Natural killer cell (primary cell): ENCODE measurements at regions not wholly inside any gene's neighbourhood (a gene's known extent, or its start where the extent isn't known, plus 50 kb on each side); places are given as distances from the start of the nearest gene placed in this dataset.

Experiments
- ATAC-seq, 3 donors: fragments of 150-1000 bp in 2 of 3; fragments of 200-7000 bp in 1 of 3; cut with Tn5 transposase; 1 replicate in 1 of 3; 2 replicates in 2 of 3; pipeline ENCODE4 v1.10.0; 2021; ENCODE audit warnings: mild to moderate bottlenecking in 2 of 3, moderate library complexity in 2 of 3
- DNase-seq, 2 donors: peaks; one replicate each; pipeline versions ENCODE4 v3.0.0 to v3.0.0-alpha.2; 2013 to 2021; ENCODE audit warnings: mixed read lengths in 1 of 2
- H3K27ac ChIP-seq: one replicate; pipeline ENCODE4 v1.5.1; 2013; ENCODE audit warnings: mild to moderate bottlenecking, low read length
- H3K27me3 ChIP-seq: one replicate; pipeline ENCODE4 v1.6.1; 2013; ENCODE audit warnings: low read length; ENCODE audit not compliant: control insufficient read depth, insufficient read depth
- H3K36me3 ChIP-seq: one replicate; pipeline ENCODE4 v1.6.1; 2013; ENCODE audit warnings: low read length; ENCODE audit not compliant: control insufficient read depth, insufficient read depth
- H3K4me1 ChIP-seq: one replicate; pipeline ENCODE4 v1.6.1; 2013; ENCODE audit warnings: low read length; ENCODE audit not compliant: control insufficient read depth, insufficient read depth
- H3K4me3 ChIP-seq: one replicate; pipeline ENCODE4 v1.5.1; 2013; ENCODE audit warnings: low read length
- H3K9me3 ChIP-seq: one replicate; pipeline ENCODE4 v1.6.1; 2013; ENCODE audit warnings: low read length; ENCODE audit not compliant: control insufficient read depth, insufficient read depth
- H3K27ac Mint-ChIP-seq, 2 donors: one replicate each; pipeline ENCODE4 v1.8.0; 2022; ENCODE audit warnings: mild to moderate bottlenecking in 2 of 2, mixed read lengths in 2 of 2, moderate library complexity in 1 of 2
- H3K27me3 Mint-ChIP-seq, 2 donors: one replicate each; pipeline ENCODE4 v1.8.0; 2022; ENCODE audit warnings: low read depth in 2 of 2, mixed read lengths in 2 of 2
- H3K36me3 Mint-ChIP-seq: one replicate; pipeline ENCODE4 v1.8.0; 2022; ENCODE audit warnings: mixed read lengths
- H3K4me1 Mint-ChIP-seq, 2 donors: one replicate each; pipeline ENCODE4 v1.8.0; 2022; ENCODE audit warnings: mixed read lengths in 2 of 2
- H3K4me3 Mint-ChIP-seq: one replicate; pipeline ENCODE4 v1.8.0; 2022; ENCODE audit warnings: mild to moderate bottlenecking, moderate library complexity, mixed read lengths
- H3K9me3 Mint-ChIP-seq, 2 donors: one replicate each; pipeline ENCODE4 v1.8.0; 2022; ENCODE audit warnings: mixed read lengths in 2 of 2
- CTCF ChIP-seq: fragments of 200-600 bp; IDR thresholded peaks from one replicate; pipeline ENCODE4 v1.8.0; 2022; ENCODE audit warnings: antibody characterized with exemption
- WGBS: methylation state at CpG from one replicate; pipeline ENCODE4 v1.1.7; 2013; ENCODE audit warnings: missing lambda C conversion rate; ENCODE audit not compliant: insufficient coverage; 5-methylcytosine and 5-hydroxymethylcytosine counted together
- intact Hi-C: fragments of 100-400 bp; cut with micrococcal nuclease; formaldehyde crosslinking; loops from one replicate; pipeline ENCODE4 v1.14.2; 2022

GRCh38 chr3:18127174-18127858, 297.8 kb downstream of the SATB1 start:
- ATAC-seq (no peak), DNase-seq (no peak)
- Histone ChIP-seq H3K4me3 (no peak overlapping the region), H3K27me3 (no peaks in the 10 kb centered on the region), H3K9me3 (no peaks in the 10 kb centered on the region), H3K36me3 (no peaks in the 10 kb centered on the region), H3K4me1 (peaks cover 3% of the 10 kb centered on the region), H3K27ac (peak overlapping the region; percentile 17)
- intact Hi-C loops: no loop called here
- H3K4me3 Mint-ChIP-seq: no peak overlapping the region
- WGBS: 21% methylated on average over 3 of the region's 3 CpGs
- no peak overlapping the region for H3K27ac Mint-ChIP-seq
- no peaks in the 10 kb centered on the region for H3K9me3 Mint-ChIP-seq
- H3K27me3 Mint-ChIP-seq: peaks cover 0 to 7% of the 10 kb centered on the region in 2 donors
- TF ChIP-seq CTCF: no peak
- H3K36me3 Mint-ChIP-seq: no peaks in the 10 kb centered on the region
- H3K4me1 Mint-ChIP-seq: no peaks in the 10 kb centered on the region

DNA sequence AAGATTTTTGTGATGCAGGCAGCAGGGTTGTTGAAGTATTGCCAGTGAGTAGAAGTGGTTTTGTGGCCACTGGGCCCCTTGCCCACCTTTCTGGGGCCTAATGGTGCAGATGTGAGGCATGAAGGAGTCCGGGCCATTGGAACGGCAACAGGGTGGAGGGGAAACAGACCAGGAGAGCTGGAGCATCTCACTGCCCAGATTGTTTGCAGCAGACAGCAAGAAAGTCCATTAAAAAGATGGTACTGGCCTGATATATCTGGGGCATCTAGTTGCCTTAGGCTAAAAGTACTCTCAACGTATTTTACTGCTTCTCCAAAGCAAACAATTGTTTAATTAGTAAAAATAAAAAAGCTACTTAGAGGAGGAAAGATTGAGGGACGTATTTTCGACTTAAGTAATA, 298.4 kb downstream of the SATB1 start:
- Mint-ChIP-seq H3K4me1 (no peaks in the 10 kb centered on the region), H3K4me3 (no peak overlapping the region), H3K27me3 (peaks cover 0 to 7% of the 10 kb centered on the region in 2 donors), H3K36me3 (no peaks in the 10 kb centered on the region), H3K27ac (no peak overlapping the region), H3K9me3 (no peaks in the 10 kb centered on the region)
- H3K4me3 ChIP-seq: no peak overlapping the region
- intact Hi-C loops: no loop called here
- no peak for TF ChIP-seq CTCF
- no peaks in the 10 kb centered on the region for H3K36me3 ChIP-seq
- ATAC-seq: no peak
- no peaks in the 10 kb centered on the region for H3K27me3 ChIP-seq
- H3K9me3 ChIP-seq: no peaks in the 10 kb centered on the region
- no peak overlapping the region for H3K27ac ChIP-seq
- no peak for DNase-seq
- H3K4me1 ChIP-seq: peaks cover 3% of the 10 kb centered on the region
- whole genome bisulfite sequencing: 61% methylated on average over 5 of the region's 5 CpGs

GRCh38 chr3:18124501-18124900, 300.6 kb downstream of the SATB1 start:
- no peak overlapping the region for H3K4me3 ChIP-seq
- peaks cover 0 to 7% of the 10 kb centered on the region in 2 donors for H3K27me3 Mint-ChIP-seq
- no peaks in the 10 kb centered on the region for H3K9me3 ChIP-seq
- DNase-seq (no peak), ATAC-seq (no peak)
- peaks cover 3% of the 10 kb centered on the region for H3K4me1 ChIP-seq
- no peaks in the 10 kb centered on the region for H3K9me3 Mint-ChIP-seq
- no peak for TF ChIP-seq CTCF
- no peaks in the 10 kb centered on the region for H3K36me3 Mint-ChIP-seq
- 87% methylated on average over 5 of the region's 5 CpGs for WGBS
- no peaks in the 10 kb centered on the region for H3K27me3 ChIP-seq
- no peak overlapping the region for H3K27ac Mint-ChIP-seq
- no peak overlapping the region for H3K4me3 Mint-ChIP-seq
- H3K4me1 Mint-ChIP-seq: no peaks in the 10 kb centered on the region
- no peaks in the 10 kb centered on the region for H3K36me3 ChIP-seq
- intact Hi-C loops: no loop called here
- no peak overlapping the region for H3K27ac ChIP-seq

DNA sequence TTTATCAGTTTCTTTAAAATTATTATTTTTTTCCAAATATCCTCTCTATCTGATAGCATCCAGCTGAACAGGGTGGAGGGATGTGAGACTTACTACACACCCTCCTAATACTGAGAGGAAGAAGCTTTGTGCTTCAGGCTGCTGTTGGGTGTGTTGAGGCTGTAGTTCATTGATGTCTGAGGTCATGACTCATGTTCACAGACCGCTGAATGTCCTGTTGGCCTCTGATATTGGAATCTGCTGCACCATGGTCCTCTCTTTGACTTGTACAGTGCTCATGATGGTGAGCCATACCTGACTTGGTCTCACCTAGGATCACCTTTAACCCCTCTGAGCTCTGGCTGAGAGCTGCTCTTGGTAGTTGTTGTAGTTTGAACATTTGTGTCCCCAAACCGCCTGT, 302.9 kb downstream of the SATB1 start:
- Histone ChIP-seq H3K27me3 (no peaks in the 10 kb centered on the region), H3K9me3 (no peaks in the 10 kb centered on the region), H3K4me1 (peaks cover 3% of the 10 kb centered on the region), H3K27ac (no peak overlapping the region), H3K36me3 (no peaks in the 10 kb centered on the region), H3K4me3 (no peak overlapping the region)
- TF ChIP-seq CTCF: no peak
- ATAC-seq: no peak
- WGBS: 80% methylated on average over 2 of the region's 2 CpGs
- DNase-seq: no peak
- no peaks in the 10 kb centered on the region for H3K4me1 Mint-ChIP-seq
- intact Hi-C loops: no loop called here
- H3K4me3 Mint-ChIP-seq: no peak overlapping the region
- no peaks in the 10 kb centered on the region for H3K9me3 Mint-ChIP-seq
- peaks cover 0 to 7% of the 10 kb centered on the region in 2 donors for H3K27me3 Mint-ChIP-seq
- H3K36me3 Mint-ChIP-seq: no peaks in the 10 kb centered on the region
- no peak overlapping the region for H3K27ac Mint-ChIP-seq
